GM18861 (cell line): ENCODE measurements at regions not wholly inside any gene's neighbourhood (a gene's known extent, or its start where the extent isn't known, plus 50 kb on each side); places are given as distances from the start of the nearest gene placed in this dataset.

Experiments used
- ATAC-seq: cut with Tn5 transposase; IDR thresholded peaks from one replicate; pipeline ENCODE4 v1.9.1; 2021; ENCODE audit not compliant: unreplicated experiment

DNA sequence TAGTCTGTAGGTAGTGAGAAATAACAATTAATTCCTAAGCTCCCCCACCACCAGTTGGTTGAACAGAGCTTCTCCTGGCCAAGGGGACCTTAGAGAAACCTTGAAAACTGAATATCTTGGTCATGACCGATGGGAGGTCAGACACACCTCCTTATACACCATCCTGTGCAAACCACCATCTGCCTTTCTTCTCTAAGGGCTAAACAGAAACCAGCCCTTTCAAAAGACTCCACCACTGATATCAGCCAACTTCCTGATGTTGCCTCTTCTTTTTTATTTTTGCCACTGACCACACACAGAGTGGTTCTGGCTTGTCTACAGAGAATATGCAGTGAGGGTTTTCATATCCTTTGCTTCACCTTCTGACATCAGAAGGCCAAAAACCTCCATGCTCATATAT, 977.7 kb upstream of the SEL1L start:
- ATAC-seq = no peak

- no peak for ATAC-seq
Measured at GRCh38 chr14:82520765-82521164, 987.1 kb upstream of the SEL1L start.

GRCh38 chr14:82521191-82521590, 987.5 kb upstream of the SEL1L start:
- ATAC-seq = no peak

DNA sequence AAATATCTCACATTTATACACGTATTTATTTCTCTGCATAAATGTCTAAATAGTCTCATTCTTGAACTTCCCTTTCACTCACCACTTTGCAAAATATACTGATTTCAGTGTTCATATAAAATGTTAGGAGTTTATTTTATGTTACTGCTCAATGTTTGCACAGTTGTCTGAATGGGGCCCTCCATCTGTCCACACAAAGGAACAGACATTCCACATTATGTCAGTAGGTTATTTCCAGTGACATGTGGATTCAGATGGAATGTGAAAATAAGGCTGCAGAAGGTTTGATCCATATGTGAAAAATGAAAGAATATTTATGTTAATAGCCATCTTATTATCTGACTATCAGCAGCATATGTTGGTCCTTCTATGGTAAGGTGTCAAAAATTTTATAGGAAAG, 994.4 kb upstream of the SEL1L start:
- no peak for ATAC-seq

GRCh38 chr14:82533351-82533750, 999.7 kb upstream of the SEL1L start:
- ATAC-seq = no peak

DNA sequence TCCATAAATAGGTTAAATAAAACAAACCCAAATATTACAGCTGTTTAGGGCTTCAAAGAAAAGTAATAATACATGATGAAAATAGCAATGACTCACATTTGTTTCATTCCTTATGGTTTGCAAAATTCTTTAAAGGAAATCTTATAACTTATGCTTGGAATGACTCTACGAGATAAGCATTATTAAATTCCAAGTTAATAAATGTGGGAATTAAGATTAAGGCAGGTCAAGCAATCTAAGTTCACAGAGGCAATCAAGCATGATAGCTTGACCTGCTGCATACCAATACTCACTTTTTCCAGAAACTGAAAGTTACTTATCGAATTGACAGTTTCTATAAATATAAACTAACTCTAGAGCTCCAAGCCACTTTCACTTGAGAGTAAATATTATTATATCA, 1002.9 kb upstream of the SEL1L start:
- ATAC-seq = no peak

GRCh38 chr14:82537831-82538230, 1004.2 kb upstream of the SEL1L start:
- no peak for ATAC-seq

- ATAC-seq = no peak
Measured at GRCh38 chr14:82546401-82546800, 1012.7 kb upstream of the SEL1L start.

DNA sequence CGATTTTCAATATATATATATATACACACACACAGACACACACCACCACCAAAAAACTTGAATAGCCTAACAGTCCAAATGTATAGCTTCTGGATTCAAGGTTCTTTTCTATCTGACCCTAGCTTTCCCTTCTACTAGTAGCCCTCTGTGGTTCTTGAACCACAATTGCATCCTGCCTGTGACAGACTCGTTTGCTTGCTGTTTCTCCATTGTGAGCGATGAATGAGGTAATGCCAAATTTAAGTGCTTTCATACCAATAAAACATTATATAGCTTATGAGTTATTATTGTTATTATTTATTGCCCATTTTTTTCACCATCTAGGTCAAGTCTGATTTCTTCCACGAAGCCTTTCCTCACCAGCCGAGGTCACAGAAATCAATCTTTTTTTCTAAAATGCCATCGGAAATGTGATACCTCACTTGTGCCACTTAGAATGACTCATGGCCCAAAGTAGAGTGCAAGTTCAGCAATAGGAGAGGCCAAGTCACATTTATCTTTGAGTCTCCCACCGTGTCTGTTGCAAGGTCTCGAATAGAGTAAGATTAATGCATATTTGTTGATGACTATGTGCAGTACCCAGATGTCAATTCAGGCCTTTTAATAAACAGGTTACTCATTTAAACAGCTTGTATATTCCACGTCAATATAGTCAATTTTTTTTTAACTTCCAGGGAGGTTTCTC, 1015.8 kb upstream of the SEL1L start:
- no peak for ATAC-seq

GRCh38 chr14:82562881-82563280, 1029.2 kb upstream of the SEL1L start:
- ATAC-seq = no peak

DNA sequence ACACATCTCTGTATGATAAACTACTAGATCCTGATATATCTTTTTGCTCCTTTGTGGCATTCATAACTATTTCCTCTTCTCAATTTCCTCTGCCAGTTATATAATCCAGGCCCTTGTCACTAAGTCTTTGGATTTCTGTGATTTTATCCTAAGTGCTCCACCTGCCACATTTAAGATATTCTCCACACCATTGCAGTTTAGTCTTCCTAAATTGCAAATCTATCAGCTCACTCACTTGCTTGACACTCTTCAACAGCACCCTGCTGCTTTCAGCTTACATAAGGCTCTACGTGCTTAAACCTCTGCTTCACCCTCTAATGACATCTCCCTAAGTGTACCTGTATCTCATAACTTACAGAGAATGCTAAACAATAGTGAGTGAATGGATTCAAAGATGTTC, 1032.2 kb upstream of the SEL1L start:
- ATAC-seq = no peak

- ATAC-seq = no peak
Measured at GRCh38 chr14:82587226-82587625, 1053.6 kb upstream of the SEL1L start.

DNA sequence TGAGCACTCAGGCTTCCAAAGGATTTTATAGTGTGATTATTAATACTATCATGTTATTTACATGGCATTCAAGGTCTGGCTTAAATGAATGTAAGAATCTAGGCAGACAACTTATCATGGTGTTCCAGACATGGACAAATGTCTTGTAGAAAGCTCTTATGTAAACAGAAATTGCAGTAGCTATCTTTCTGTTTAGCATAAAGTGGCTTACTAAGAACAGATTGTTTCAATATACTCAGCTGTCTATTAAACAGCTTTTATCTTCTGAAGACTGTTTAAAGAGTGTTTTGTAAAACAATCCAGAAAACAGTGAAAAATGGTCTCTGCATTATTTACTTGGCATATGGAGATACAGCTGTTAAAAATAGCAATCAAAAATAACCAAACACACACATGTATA, 1061.8 kb upstream of the SEL1L start:
- no peak for ATAC-seq

DNA sequence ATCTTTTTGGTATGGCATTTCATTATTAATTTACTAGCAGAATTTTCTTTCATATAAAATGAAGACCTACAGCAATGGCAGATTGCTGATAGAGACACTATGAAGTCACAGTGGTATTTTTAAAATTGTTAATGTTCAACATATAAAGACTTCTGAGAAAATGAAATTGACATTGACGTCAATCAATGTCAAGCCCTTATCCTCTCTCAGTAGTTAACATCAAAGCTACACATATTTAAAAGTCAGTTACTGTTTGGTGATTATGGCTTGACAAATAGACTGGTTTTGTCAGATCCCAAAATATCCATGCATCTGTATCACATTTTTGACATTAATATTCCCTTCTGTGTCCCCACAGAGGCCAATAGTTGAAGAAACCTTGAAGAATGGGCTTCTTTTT, 1069.1 kb upstream of the SEL1L start:
- no peak for ATAC-seq

DNA sequence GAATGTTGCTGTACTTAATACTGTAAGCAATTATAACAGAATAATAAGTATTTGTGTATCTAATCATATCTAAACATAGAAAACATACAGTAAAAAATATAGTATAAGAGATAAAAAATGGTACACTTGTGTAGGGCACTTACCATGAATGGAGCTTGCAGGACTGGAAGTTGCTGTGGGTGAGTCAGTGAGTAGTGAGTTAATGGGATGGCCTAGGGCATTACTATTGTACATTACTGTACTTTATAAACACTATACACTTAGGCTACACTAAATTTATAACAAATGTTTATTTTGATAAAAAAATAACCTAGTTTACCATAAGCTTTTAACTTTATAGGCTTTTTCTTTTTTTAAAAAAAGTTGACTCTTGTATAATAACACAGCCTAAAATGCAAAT, 1071.2 kb upstream of the SEL1L start:
- no peak for ATAC-seq

DNA sequence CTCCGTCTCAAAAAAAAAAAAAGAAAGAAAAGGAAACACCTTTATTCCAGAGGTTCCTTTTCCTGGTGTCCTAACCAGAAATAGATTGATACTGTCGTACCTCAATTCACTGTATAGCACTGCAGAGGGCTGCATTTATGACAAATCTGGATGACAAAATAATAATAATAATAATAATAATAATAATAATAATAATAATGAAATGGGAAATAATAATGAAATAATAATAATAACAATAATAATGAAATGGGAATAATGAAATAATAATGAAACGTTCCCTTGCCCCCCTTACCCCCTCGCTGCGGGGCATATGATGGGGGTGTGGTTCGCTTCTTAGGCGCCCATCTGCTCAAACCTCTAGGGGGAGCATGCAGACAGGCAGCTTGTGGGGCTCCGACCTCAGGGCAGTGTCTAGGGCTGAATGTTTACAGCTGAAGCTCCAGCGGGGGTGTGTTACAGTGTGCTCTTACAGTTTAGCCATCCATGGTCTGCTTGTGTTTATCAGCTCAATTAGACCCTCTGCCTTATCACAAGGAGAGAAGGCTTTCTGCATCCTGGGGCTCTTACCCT, 1088.3 kb upstream of the SEL1L start:
- no peak for ATAC-seq

GRCh38 chr14:82626156-82627066, 1092.8 kb upstream of the SEL1L start:
- no peak for ATAC-seq

GRCh38 chr14:82635915-82636314, 1102.3 kb upstream of the SEL1L start:
- ATAC-seq = no peak

GRCh38 chr14:82636426-82636825, 1102.8 kb upstream of the SEL1L start:
- no peak for ATAC-seq

DNA sequence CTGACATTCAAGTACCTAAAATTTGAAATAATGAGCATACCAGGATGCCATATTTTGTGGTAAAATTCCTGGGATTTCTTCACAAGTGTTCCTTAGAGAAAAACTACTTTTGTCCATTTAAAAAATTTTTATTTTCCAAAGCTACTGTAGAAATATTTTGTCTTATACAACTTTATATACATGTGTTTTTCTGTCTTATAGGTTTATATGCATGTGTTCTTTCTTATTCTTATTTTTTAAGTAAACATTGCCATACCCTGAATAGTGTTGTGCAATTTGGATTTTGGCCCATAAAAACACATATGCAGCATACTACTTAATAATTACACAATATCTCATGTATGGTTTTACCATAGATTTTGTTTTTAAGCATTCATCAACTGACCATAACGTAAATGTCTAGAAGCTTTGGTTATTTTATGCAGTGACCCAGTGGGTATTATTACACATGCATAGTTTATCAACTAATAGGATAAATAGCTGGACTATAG, 1107.4 kb upstream of the SEL1L start:
- ATAC-seq = no peak

DNA sequence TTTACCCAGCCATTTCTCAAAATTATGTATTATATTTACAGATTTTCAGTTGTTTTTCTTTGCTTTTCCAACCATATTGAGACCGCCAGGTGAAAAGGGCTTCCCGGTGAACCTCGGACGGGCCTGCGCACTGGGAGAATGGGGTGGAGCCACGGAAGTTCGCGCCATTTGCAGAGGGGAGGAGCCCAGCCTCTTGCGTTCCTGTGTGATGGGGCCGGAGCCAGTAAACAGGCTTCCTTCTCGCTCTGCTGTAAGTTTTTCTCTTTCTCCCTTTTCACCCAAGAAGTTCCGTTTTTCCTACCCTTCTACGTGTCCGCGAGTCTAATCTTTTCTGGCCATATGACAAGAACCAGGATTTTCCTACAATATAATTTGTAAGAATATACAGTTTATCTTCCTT, 1108.8 kb upstream of the SEL1L start:
- ATAC-seq = no peak
